NCI-H2029 treated with DMSO at 0.1 percent for 48 hours (cell line): ENCODE measurements at regions not wholly inside any gene's neighbourhood (a gene's known extent, or its start where the extent isn't known, plus 50 kb on each side); places are given as distances from the start of the nearest gene placed in this dataset.

ENCODE experiments used
- DNase-seq: peaks from one replicate; lab custom pipeline; 2025; lab: John Stamatoyannopoulos, UW

DNA sequence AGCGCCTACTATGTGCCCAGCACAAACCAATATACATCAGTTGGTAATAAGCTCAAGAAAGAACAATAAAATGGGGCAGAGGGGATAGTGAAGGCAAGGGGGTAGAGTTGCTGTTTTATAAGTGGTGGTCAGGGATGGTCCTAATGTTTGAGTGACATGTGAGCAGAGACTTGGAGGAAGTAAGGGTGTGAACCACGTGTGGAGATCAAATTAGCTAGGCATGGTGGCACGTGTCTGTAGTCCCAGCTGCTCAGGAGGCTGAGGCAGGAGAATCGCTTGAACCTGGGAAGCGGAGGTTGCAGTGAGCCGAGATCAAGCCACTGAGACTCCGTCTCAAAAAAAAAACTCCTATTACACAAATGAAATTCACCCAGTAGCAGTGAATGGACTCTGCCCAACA, 56.5 kb downstream of the IRX6 start:
- DNase-seq, result no peak

DNA sequence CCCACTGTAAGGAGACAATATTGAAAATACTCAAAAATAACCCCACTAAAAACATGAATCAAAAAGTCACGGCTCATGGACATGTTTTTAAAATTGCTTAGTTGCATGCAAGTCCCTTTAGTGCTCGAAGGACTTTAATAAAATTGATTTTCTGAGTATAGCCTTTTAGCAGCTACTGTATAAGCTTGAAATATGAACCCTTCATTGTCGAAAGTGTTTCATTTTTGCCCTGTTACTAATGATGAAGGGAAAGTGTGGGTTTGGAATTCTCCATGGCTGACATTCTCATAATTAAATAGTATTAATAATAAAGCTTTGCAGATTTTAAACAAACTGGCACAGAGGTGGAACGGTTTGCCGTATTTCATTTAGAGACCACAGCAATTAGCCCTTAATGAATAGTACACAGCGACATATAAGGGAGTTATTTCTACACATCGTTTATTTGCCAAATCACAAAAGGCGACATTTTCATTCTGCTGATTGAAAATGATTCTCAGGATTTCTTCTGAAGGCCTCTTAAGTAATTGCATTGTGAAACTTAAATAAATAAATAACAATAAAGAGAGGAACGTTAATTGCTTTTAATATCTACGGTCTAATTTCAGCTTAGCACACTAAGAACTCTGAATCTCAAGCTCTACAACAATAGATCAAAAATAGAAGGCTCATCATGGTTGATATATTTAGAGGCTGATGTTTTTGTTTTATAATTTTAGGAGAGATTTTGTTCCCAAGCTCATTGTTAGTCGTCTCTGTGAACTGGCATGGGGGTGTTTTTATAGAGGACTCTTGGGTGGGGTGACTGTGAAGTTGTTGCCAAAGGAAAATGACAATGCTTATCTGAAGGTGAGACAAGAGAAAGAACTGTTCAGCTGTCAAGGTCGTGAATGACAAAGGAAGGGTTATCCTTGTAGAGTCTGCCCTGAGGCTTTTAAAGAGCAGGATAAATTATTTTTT, 60.6 kb downstream of the IRX6 start:
- no peak for DNase-seq

DNA sequence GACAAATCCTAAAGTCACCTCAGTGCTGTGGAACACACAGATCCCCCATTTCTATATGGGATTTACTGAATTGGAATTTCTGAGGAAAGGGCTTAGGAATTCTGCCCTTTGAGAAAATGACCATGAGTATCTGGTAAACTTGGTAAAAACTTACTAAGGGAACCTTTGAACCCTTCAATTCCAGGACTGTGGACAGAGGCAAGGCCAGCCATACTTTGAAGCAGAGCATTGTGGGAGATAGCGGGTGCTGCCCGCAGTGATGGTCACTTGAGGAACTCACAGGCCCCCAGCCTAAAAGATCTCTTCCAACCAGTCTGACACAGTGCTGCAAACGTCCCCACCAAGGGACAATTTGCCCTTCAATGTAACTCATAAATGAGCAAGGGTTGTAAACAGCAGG, 61.4 kb downstream of the IRX6 start:
- DNase-seq, result no peak

DNA sequence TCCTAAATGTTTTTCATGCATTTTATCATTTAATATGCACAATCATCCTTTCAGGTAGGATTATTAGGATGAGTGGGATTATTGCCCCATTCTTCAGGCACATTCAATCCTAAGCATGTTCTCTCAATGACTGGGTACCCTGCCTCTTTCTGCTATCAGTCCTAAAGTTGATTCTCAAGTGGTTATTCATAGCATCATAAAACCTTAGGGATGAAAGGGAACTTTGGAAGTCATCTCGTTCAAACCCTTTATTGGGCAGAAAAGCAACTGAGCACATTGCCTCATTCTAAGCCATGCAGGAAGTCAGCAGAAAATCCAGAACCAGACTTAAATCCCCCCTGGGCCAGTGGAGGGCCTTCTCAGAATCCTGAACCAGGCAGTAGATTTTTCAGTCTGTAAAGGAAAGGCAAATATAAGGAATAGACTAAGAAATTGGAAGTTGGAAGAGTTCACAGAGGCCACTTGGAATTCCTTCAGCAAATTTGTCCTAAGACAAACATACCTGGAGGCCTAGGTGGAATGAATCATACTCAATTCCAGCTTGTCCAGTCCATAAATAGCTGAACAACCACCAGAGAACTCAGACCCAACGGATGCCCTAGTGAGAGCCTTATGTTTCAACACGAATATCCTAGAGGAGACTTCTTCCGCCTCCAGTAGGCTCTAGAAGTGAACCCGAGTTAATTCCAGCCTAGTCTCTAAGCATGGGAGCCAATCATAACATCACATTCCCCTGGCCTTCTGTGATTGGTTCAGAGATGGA, 62.7 kb downstream of the IRX6 start:
- DNase-seq, result no peak

DNA sequence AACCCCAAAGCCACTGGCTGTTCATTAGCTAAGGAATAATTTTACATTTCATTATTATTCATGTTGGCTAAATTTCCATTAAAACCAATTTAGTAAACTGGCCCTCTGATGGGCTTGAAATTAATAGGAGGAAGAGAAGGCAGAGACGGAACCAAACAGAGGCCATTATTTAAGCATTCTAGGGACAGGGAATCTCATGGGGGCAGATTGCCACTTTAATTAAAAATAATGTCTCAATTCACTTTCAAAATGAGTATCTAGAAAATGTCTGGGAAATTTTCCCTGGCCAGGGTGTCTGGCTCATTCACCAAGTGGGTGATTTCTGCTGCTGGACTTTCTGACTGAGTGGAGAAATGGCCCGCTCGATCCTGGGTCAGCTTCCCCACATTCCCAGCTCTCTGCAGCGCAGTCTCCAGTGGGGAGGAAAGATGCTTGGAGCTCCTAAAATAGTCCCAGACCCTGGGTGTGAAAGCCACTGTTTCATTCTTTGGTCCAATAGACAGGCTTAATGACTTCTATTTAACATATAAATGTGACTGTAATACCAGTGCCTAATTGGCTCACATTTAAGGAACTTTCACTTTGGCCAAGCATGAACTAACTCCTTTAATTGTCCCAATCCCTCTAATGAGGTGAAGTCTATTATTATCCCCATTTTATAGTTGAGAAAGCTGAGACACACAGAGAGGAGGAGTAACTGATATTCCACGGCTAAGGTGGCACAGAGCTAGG, 64.3 kb downstream of the IRX6 start:
- DNase-seq, result no peak

DNA sequence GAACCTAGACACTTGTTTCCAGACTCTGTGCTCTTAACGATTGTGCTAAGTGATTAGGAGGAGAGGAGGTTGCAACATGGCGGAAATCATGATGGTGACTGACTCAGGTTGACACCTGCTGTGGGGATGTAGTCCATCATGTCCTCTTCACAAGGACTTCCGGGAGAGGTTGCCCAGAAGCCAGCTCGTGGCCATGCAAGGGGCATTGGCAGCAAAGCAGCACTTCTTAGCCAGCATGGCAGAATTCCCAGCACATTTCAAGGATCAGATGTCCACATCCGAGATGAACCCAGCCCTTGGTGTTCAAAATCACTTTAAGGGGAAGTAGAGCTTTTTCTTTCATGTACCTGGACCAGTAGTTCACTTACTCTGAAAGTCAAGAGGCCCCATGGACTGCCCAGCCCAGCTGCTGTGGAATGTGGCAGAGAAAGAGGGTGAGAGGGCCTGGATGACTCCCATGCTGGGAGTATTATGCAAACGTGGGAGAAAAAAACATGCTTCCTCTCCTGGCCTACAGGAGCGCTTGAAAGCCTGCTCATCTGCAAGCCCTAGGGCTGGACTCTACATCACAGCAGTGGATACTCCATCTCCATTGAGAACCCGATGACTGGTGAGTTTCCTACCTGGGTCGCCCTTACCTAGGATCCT, 65.5 kb downstream of the IRX6 start:
- DNase-seq, result peak; percentile 69

DNA sequence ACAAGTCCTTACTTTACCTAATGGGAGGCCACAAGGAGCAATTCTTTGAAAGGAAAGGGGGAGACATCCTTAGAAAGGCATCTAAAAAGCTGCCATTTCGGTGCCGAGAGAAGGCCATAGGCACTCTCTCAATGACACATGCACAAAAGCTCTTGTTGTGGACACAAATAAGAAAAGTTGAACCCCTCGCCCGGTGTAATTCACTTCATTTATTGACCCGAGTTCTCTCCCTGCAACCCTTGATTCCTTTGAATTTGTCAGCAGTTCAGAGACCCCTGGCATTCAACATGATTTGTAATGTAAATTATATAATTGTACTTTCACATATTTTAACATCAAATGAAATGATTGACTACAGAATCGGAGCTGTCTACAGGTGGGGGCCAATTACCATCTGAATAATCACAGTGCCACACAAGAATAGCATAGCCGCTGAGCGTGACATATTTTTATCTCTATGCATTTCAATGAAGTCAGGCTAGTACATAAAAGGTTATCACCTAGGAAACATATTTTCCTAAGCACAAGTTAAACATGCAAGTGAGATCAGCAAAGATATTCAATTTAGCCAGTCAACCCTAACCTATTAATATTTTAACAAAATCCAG, 66.7 kb downstream of the IRX6 start:
- DNase-seq, result no peak

DNA sequence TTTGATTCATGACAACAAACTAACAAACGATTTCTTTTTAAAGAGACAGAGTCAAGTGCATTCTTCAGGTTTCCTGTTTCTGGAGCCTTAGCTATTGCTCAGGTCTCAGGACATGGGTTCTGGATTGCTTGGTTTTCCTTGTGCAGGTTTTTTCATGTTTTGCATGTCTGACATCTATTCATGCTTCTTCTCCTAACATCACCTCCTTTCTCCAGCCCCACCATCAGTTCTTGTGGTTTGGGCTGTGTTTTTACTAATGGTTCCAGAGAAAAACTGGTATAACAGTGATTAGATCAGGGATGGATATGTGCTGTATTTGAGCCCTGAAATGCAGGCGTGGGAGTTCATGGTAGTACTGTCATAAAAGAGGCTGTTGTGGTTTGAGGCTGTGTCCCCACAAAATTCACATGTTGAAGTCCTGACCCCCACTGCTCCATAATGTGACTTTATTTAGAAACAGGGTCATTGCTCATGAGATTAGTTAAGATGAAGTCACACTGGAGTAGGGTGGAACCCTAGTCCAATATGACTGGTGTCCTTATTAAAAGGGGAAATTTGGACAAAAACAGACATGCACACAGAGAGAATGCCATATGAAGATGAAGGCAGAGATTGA, 67.9 kb downstream of the IRX6 start:
- DNase-seq, result no peak

DNA sequence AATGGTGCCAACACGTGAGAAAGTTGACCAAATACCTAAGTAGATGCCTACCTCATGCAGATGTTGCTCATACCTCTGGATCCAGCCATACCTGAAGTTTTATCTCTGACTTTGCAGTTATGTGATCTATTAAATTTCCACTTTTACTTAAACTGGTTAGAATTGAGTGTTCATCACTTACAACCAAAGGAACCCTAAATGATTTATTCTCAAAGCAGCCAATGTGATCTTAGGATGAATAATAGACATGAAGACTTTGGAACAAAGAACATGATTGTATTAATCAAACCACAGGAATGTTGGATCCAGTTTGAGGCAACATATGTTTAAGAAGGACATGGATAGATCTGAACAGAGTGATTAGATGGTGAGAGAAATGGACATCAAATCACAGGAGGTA, 68.7 kb downstream of the IRX6 start:
- DNase-seq, result no peak

DNA sequence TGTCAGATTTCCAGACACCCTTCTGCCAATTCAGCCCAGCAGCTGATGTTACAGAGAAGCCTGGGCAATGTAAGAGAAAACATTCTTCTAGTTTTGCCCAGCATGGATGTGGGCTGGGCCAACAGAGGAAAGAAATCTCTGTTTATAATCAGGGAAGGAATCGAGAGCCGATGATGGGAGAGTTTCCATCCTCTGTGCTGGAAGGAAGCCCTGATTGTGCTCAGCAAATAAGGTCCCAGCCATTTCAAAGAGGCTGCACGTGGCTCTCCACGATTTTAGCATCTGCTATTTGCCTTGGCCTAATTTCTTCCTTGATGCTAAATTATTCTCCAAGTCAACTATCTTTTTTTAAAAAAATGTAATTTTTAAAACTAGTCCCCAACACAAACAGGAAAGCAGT, 70.0 kb downstream of the IRX6 start:
- DNase-seq, result no peak

DNA sequence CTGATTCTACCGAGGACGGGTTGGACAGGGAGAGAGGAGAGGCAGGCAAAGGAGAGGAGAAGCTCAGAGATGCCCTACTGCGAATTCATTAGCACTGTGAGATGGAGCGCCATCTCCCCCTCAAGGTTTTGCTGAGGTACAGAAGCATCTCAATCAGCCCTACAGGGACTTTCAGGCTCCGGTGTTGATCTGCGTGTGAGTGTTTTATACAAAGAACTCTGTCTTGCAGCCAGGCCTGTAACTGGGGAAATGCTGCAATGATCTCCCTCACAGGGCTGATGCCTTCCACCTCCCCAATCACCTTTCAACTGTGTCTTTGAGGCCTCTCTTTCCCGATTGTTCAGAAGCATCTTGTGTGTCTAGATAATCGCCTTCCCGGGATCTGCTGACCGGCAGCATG, 74.8 kb downstream of the IRX6 start:
- no peak for DNase-seq

DNA sequence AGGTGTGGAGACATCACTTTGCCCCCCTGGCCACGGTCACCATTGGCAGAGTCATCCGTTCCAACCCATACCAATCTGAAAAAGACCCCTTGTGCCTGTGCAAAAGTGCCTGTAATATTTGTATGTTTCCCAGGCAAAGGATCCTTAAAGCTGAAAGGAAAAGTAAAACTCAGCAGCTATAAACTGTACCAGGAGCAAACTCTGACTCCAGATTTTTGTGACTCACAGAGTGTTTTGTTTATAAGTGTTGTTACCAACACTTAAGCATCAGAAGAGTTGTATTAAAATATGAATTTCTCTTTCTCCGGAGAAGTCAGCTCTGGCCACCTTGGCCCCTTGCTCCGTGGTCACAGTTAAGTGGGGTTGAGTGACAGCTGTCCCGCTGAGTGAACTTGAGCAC, 75.9 kb downstream of the IRX6 start:
- no peak for DNase-seq

DNA sequence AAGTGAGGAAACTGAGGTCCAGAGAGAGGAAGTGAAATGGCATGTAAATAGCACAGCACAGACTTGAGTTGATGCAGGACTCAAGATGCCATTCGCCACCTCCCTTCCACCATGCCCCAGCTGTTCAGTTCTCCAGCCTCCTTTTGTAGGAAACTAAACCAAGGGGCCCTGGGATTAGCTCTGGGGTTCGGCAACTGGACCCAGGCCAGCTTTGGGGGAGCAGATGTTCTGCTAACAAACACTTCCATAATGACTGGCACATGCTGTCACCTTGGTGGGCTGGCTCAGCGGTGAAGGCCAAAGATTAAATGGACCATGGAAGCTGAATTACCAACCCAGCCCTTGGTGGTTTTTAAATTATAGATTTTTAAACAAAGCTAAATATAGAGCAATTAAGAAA, 77.0 kb downstream of the IRX6 start:
- DNase-seq, result no peak

DNA sequence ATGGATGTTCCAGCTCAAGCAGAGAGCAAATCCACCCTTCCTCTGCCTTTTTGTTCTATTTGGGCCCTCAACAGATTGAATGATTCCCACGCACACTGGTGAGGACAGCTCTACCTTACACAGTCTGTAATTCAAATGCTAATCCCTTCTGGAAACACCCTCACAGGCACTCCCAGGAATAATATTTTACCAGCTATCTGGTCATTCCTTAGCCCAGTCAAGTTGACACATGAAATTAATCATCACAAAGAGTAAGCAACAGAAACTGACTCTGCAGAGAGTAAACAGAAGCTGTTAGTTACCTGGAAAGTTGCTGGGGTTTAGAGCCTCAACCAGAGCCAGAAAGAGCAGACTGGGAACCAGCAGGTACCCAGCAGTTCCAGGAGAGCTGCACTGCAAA, 75.5 kb upstream of the MMP2 start:
- no peak for DNase-seq

DNA sequence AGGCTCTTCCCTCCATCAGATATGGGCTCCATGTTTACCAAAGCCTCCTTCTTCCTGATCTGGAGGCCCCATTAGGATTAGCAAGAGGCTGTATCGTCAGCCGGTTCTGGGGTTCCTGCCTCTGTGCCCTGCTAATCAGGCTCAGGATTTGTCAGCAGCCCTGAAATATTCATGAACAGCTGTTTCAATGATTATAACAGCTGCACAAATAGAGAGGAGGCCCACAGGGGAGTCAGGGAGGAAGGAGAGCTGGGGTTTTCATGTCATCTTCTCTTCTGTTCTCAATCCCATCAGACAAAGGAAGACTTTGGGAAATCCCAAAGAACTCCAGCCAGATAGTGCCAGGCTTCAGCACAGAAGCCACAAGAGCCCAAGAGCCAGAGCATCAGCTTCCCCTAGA, 72.3 kb upstream of the MMP2 start:
- no peak for DNase-seq

DNA sequence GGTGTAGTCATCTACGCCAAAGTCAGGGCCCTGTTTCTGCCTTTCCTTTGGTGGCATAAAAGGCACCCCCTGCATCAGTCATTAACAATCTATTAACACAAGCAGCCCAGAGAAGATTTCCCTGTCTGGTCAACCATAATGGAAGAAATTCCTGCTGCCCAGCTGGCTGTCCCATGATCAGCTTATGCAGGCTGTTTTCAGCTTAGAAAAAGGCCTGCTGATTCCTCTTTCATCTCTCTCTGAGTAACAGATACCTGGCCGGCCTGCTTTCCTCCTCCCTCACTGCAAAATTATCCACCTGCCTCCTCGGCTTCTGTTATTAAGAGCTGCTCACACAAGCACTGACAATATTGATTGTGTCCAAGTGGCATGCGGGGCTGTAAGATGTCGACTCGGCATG, 70.3 kb upstream of the MMP2 start:
- DNase-seq, result no peak

DNA sequence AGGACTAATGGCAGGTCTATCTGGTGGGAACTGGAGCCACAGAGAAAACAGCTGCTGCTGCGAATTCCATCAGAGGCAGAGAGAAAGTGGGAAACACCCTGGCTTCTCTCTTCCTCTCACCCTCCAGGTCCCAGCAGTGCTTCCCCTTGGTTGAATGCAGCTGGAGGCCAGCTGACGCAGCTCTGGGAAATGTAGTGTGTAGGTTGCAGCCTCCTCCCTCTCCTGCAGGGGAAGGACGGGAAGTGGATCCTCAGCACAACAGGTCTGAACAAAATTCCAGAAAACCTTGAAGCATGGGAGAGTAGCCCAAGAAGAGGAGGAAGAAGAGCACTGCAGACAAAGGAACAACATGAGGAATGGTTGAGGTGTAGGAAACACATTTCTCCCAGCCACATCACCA, 67.8 kb upstream of the MMP2 start:
- DNase-seq, result no peak

DNA sequence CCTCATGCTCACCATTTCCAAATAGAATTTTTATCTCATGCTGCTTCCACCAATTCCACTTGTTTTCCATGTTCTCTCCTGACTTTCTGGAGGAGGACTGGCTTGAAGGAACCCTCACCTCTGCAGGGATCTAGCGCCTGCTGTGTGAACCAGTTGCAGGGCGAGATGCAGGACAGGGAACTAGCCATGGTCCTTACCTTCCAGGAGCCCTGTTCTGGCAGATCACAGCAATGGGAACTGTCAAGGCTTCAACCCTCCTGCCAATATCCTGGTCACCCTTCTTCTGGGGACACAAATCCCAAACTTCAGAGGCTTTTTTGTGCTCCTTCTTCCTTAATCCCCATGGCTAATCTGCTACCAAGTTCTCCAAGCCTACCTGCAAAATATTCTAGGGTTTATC, 60.4 kb upstream of the MMP2 start:
- no peak for DNase-seq

DNA sequence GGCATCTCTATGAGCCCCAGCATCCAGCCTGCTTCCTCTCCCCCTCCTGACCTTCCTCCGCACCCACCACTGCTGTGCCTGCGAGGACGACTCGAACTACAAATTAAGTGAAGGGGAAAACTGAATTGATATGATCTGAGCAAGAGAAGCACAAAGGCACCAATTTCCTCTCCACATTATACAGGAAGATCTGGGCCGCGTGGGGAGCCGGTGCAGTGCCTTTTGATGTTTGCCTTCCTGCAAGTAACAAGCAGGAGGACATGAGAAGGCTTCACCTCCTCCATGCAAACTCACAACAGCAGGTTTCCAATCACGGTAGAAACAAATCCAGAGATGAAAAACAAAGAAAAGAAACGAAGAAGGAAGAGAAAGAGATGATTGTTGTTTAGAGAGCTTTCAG, 57.8 kb upstream of the MMP2 start:
- no peak for DNase-seq

DNA sequence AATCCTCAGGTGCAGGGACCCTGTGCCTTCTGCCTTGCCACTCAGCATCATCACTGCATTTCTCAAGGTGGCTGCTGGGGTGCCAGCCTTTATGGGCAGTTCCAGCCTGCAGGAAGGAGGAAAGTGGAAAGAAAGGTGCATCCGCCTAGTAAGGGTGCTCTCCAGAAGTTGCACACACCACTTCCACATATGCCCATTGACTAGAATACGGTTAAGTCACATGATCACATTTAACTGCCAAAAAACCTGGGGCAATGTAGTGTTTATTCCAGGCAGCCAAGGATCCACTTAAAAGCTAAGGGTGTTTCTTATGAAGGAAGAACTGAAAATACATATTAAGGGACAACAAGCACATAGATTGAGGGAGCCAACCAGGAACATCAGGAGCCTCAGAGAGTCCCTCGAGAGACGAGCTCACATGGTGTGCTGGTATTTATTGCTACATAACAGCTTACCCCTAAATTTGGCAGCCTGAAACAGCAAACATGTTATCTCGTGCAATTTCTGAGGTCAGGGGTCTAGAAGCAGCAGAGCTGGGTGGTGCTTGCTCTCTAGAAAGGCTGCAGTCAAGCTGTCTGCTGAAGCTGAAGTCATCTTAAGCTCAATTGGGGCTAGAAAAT, 52.0 kb upstream of the MMP2 start:
- peak; percentile 5 for DNase-seq
